K562 (cell line): ENCODE measurements at regions not wholly inside any gene's neighbourhood (a gene's known extent, or its start where the extent isn't known, plus 50 kb on each side); places are given as distances from the start of the nearest gene placed in this dataset.

Source experiments
- CC2D1A ChIP-seq: fragments of 450-650 bp; IDR thresholded peaks from 2 replicates; pipeline ENCODE4 v1.6.1; 2017; ENCODE audit warnings: mild to moderate bottlenecking
- CCNT2 ChIP-seq: IDR thresholded peaks from 2 replicates; pipeline ENCODE4 v1.6.1; 2011; ENCODE audit warnings: borderline replicate concordance, low read depth, mild to moderate bottlenecking, moderate library complexity, mixed read lengths, low read length; ENCODE audit not compliant: insufficient read length; ENCODE audit errors: extremely low read depth
- DMBX1 ChIP-seq: fragments of 250-450 bp; sonication (Bioruptor Pico); IDR thresholded peaks from 2 replicates; pipeline ENCODE4 v1.8.0; 2022; ENCODE audit warnings: inconsistent platforms, mild to moderate bottlenecking, moderate library complexity, borderline replicate concordance
- HBP1 ChIP-seq: fragments of 450-650 bp; formaldehyde crosslinking; IDR thresholded peaks from 2 replicates; pipeline ENCODE4 v1.4.0; 2022; ENCODE audit warnings: missing genetic modification characterization
- HMBOX1 ChIP-seq: sonication (generic); IDR thresholded peaks from 2 replicates; pipeline ENCODE4 v1.6.1; 2016
- HMG20B ChIP-seq: fragments of 250-450 bp; sonication (Bioruptor Pico); IDR thresholded peaks from 2 replicates; pipeline ENCODE4 v1.5.0; 2021; ENCODE audit warnings: mild to moderate bottlenecking
- HOXB6 ChIP-seq: fragments of 250-450 bp; sonication (Bioruptor Pico); IDR thresholded peaks from 2 replicates; pipeline ENCODE4 v1.5.1; 2022; ENCODE audit warnings: mild to moderate bottlenecking, borderline replicate concordance
- ID3 ChIP-seq, 2 experiments: fragments of 250-450 bp in 1 of 2; fragments of 450-650 bp in 1 of 2; sonication (Bioruptor Pico) in 1 of 2; IDR thresholded peaks; 2 replicates each; pipeline versions ENCODE4 v1.6.1 to v1.8.0; 2016 to 2021; ENCODE audit warnings: mild to moderate bottlenecking in 2 of 2, moderate library complexity in 2 of 2, missing compliant biosample characterization in 1 of 2, missing genetic modification characterization in 1 of 2
- MAFK ChIP-seq: IDR thresholded peaks from 2 replicates; pipeline ENCODE4 v1.6.1; 2011; ENCODE audit warnings: low read length, improper control_type of control experiment
- MED1 ChIP-seq: sonication (generic); formaldehyde crosslinking; IDR thresholded peaks from 2 replicates; pipeline ENCODE4 v1.8.1; 2023; ENCODE audit warnings: missing genetic modification reagents, borderline replicate concordance
- MYC ChIP-seq, 2 experiments: fragments of 250-450 bp in 1 of 2; sonication (Bioruptor Pico) in 1 of 2; IDR thresholded peaks; 2 replicates each; pipeline versions ENCODE4 v1.5.1 to v1.6.1; 2012 to 2021; ENCODE audit warnings: low read depth in 2 of 2, borderline replicate concordance in 1 of 2, improper control_type of control experiment in 1 of 2, low read length in 1 of 2, mild to moderate bottlenecking in 1 of 2, moderate library complexity in 1 of 2
- NFXL1 ChIP-seq: fragments of 450-650 bp; formaldehyde crosslinking; IDR thresholded peaks from 2 replicates; pipeline ENCODE4 v1.4.0; 2021; ENCODE audit warnings: mild to moderate bottlenecking
- PHB ChIP-seq: fragments of 250-450 bp; sonication (Bioruptor Pico); IDR thresholded peaks from 2 replicates; pipeline ENCODE4 v1.5.0; 2021
- RFX7 ChIP-seq: fragments of 250-450 bp; sonication (Bioruptor Pico); IDR thresholded peaks from 2 replicates; pipeline ENCODE4 v1.5.1; 2021; ENCODE audit warnings: mild to moderate bottlenecking
- RNF219 ChIP-seq: fragments of 250-450 bp; sonication (Bioruptor Pico); IDR thresholded peaks from 2 replicates; pipeline ENCODE4 v1.5.0; 2022; ENCODE audit warnings: mild to moderate bottlenecking
- SMARCC2 ChIP-seq: fragments of 450-650 bp; IDR thresholded peaks from 2 replicates; pipeline ENCODE4 v1.6.1; 2017; ENCODE audit warnings: antibody characterized with exemption, moderate library complexity, mild to moderate bottlenecking, low read depth
- TCF7 ChIP-seq: sonication (generic); IDR thresholded peaks from 2 replicates; pipeline ENCODE4 v1.6.1; 2016; ENCODE audit warnings: antibody characterized with exemption, borderline replicate concordance
- ZBTB17 ChIP-seq: fragments of 450-650 bp; formaldehyde crosslinking; IDR thresholded peaks from 2 replicates; pipeline ENCODE4 v1.4.0; 2020; ENCODE audit warnings: mild to moderate bottlenecking
- ZFP91 ChIP-seq: sonication (generic); formaldehyde crosslinking; IDR thresholded peaks from 2 replicates; pipeline ENCODE4 v1.8.0; 2022; ENCODE audit warnings: mild to moderate bottlenecking, missing genetic modification reagents
- ZNF121 ChIP-seq: sonication (generic); formaldehyde crosslinking; conservative IDR thresholded peaks from 2 replicates; pipeline ENCODE4 v1.8.0; 2022; ENCODE audit warnings: missing genetic modification reagents
- ZNF239 ChIP-seq: fragments of 250-450 bp; sonication (Bioruptor Pico); IDR thresholded peaks from 2 replicates; pipeline ENCODE4 v1.4.0; 2020; ENCODE audit warnings: mild to moderate bottlenecking
- ZNF41 ChIP-seq: fragments of 250-450 bp; sonication (Bioruptor Pico); conservative IDR thresholded peaks from 2 replicates; pipeline ENCODE4 v1.4.0; 2020; ENCODE audit warnings: mild to moderate bottlenecking
- ZNF707 ChIP-seq: fragments of 250-450 bp; sonication (Bioruptor Pico); conservative IDR thresholded peaks from 2 replicates; pipeline ENCODE4 v1.8.0; 2022; ENCODE audit warnings: inconsistent platforms, mild to moderate bottlenecking, moderate library complexity

- TF ChIP-seq CC2D1A (0 out of 2 replicates have a peak, but pooled peaks have one; percentile 59), ZBTB17 (peak; percentile 16; the same call in 1 of the 2 replicates), TCF7 (no peak), MYC (IDR thresholded peaks at IDR 0.05; ENCODE audit: low read depth, low read length) (no peak), MYC (CRISPR knock-in tag; IDR thresholded peaks at IDR 0.05; ENCODE audit: borderline replicate concordance, low read depth) (no peak), ZNF707 (CRISPR knock-in tag) (no peak), SMARCC2 (no peak), HMBOX1 (0 out of 2 replicates have a peak, but pooled peaks have one; percentile 22), HMG20B (CRISPR knock-in tag) (no peak), RNF219 (CRISPR knock-in tag) (no peak), ZNF239 (CRISPR knock-in tag) (peak; percentile 64), MAFK (no peak), PHB (CRISPR knock-in tag) (no peak), CCNT2 (peak; percentile 25), HBP1 (CRISPR knock-in tag) (no peak), DMBX1 (CRISPR knock-in tag) (peak; percentile 86), NFXL1 (no peak), ZNF121 (CRISPR knock-in tag) (no peak), ZFP91 (CRISPR knock-in tag) (no peak), MED1 (CRISPR knock-in tag) (no peak), RFX7 (CRISPR knock-in tag) (no peak), HOXB6 (CRISPR knock-in tag) (no peak), ZNF41 (CRISPR knock-in tag) (0 out of 2 replicates have a peak, but pooled peaks have one; percentile 25), ID3 (CRISPR knock-in tag; IDR thresholded peaks at IDR 0.05) (no peak), ID3 (tag; IDR thresholded peaks at IDR 0.05) (peak; percentile 68; the same call in 1 of the 2 replicates)
These were observed 70.8 kb upstream of the MBNL1 start (continued) for GRCh38 chr3:152197937-152198336.
